GM08714 (cell line): ENCODE measurements at regions not wholly inside any gene's neighbourhood (a gene's known extent, or its start where the extent isn't known, plus 50 kb on each side); places are given as distances from the start of the nearest gene placed in this dataset.

ENCODE experiments used
- H3K4me3 ChIP-seq: fragments of 200-500 bp; sonication (Bioruptor generic); 2 replicates; pipeline ENCODE4 v1.5.1; 2014; ENCODE audit warnings: mild to moderate bottlenecking, low read length, inconsistent platforms
- ZNF274 ChIP-seq: IDR thresholded peaks from 2 replicates; pipeline ENCODE4 v1.6.1; 2012; ENCODE audit warnings: mild to moderate bottlenecking, low read depth, low read length

DNA sequence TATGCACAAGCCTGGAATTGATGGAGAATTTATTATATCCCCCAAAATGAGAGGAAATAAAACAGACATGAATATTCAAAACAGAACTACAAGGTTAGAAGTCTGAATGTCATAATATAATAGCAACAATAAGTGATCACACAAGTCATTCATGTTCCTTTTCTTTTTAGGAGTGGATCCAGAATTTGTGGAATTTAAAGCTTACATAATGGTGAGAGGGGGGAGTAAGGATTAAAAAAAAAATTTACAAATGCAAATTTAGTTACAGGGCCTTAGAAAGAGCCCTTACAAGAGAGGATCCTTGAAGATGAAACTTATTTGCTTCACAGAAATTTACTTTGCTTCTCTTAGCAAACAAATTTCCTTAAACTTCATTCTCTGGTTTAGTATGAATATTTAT lies 716.1 kb upstream of the CXADR start:
- no peak for TF ChIP-seq ZNF274
- H3K4me3 ChIP-seq: no peak overlapping the region

DNA sequence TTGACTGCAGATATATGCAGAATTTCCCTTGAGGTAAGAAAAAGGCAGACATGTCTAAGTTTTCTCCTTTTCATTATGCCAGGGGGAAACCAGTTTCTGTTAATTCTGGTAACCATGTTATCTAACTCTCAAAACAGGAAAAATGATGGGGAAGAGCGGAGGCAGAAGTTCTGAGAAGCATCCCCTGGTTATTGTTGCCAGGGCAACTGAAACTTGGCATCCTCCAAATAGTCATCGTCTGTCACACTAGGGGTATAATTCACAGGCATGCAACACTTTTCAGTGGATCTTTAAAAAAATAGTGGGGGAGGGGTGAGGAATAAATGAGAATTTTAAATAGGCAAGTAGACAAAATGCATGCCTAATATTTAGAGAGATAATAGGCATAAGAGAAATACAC lies 715.3 kb upstream of the CXADR start:
- no peak for TF ChIP-seq ZNF274
- H3K4me3 ChIP-seq: no peak overlapping the region

DNA sequence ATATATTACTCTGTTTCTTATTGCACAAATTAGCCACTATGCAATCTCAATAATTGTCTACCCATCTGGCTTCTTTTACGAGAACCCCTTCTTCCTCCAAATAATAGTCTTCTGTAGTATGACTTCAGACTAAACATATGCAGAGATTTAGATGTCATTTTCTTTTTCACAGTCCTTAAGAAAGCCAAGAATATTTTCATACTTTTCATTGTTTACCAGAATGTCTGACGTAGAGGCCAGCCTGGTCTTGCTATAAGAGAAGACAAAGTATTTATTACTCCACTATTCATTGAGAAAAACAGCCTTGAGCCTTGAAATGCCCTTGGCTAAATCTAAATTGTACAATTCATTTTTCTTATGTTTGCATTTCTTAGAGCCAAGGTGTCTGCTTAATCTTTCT lies 714.9 kb upstream of the CXADR start:
- H3K4me3 ChIP-seq: no peak overlapping the region
- TF ChIP-seq ZNF274: no peak

DNA sequence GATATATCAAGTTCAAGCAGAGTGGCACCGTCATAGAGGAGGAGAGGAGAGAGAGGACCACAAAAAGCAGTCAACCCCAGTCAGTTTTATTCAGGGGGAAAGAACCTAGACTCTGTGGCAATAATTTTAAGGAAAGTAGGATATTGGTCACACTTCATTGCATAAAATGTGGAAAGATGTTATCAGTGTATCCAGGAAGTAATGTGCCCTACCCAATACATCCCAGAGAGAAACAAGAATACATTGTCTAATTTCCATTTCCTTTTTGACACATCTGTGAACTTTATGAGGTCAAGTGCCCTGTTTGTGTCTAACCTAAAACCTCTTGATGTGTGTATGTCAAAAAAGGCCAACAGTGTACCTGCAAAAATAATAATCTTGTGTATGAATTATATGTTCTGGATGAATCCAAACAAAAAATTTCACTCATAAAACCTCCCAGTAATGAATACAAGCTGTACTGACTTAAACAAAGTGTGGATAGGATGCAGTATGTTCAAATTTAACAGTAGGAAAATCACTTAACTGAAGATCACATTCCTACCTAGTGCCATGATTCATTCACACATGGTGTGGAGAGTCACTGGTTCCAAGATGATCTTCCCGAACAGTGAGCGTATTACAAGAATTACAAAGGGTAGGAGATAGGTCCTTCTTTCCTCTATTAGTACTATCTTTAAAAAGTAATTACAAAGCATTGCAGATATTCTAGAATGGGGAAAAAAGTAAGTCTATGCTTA lies 712.1 kb upstream of the CXADR start:
- no peak overlapping the region for H3K4me3 ChIP-seq
- TF ChIP-seq ZNF274: no peak

DNA sequence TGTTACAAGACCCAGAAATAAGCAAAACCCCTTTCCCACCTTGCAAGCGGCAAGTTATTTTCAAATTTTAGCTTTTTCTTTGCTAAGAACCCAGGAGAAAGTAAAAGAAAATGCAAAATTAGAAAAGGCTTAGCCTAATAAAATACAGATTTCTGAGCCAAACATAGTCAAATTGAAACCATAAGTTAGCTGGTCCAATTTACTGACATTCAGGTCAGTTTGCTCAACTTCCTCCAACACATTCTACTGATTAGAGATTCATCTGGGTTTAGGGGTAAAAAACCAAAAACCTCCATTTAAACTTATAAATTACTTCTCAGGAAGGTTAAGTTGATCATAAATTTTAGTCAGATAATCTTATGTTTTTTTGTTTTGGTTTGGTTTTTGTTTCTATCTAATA lies 701.8 kb upstream of the CXADR start:
- no peak overlapping the region for H3K4me3 ChIP-seq
- no peak for TF ChIP-seq ZNF274

DNA sequence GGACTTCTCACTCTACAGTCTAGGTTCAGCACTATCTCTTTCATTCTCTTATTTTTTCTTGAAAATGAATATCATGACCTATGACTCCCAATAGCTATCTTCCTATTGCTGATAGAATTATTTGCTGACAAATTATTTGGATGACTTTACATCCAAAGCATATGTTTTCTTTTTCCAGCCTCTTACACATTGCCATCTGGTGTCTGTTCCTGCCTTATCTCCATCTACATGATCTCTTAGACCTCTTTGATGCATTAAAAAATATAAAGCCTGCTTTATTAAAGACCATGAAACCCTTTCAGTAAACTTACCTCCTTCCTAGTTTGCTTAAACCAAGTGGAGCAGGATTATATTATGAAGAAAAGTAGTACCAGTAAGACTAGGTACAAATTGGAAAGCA lies 700.9 kb upstream of the CXADR start:
- H3K4me3 ChIP-seq: no peak overlapping the region
- no peak for TF ChIP-seq ZNF274

DNA sequence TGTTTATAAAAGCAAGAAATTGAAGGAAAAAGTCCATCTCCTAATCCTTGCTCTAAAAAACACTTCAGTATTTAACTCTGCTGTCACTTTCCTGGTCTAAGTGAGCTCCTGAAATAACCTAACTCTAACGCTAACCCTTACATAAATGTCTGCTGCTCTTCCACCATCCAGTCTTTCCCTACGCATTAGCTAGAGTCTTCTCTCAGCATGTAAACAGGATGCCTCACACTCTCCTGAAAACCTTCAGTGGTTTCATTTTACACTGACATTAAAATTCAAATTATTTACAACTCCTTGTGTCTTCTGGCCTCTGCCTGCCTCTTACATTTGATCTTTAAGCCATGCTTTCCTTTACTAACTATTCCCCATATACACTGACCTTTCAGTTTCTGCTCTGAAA lies 697.6 kb upstream of the CXADR start:
- H3K4me3 ChIP-seq: no peak overlapping the region

DNA sequence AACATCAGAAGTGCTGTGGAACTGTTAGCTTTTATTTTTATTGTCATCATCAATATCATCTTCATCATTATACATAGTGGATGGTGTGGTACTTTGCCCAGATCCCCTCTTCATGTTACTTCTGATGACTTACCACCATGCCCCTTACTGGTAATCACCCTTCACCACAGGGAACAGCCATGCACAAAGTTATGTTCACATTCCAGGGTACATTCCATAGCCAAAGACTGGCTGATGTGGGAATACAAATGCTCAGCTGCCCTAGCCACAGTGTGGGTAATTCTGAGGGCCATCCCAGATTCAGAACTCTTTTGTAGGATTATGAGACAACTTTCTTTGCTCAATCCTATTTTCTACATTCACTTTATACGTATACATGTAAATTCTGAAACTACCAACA lies 691.3 kb upstream of the CXADR start:
- TF ChIP-seq ZNF274: no peak
- no peak overlapping the region for H3K4me3 ChIP-seq

More for the DNA sequence above, 697.6 kb upstream of the CXADR start:
- no peak for TF ChIP-seq ZNF274

DNA sequence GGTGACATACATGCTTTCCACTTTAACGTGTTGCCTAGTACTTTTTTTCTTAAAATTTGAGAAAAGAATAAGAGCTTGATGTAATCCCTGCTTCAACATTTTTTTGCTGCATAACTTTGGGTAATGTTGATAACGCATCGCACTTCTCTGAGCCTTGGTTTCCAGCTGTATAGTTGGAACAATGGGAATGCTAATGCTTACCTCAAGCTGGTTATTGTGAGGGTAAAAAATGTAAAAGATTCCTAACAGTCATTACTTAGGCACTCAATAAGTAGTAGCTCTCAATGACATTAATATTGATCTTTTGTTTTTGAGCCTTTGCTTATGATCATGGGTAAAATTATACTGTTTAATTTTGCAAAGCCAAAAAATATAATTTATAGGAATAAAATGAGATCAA lies 683.3 kb upstream of the CXADR start:
- no peak for TF ChIP-seq ZNF274
- H3K4me3 ChIP-seq: no peak overlapping the region

DNA sequence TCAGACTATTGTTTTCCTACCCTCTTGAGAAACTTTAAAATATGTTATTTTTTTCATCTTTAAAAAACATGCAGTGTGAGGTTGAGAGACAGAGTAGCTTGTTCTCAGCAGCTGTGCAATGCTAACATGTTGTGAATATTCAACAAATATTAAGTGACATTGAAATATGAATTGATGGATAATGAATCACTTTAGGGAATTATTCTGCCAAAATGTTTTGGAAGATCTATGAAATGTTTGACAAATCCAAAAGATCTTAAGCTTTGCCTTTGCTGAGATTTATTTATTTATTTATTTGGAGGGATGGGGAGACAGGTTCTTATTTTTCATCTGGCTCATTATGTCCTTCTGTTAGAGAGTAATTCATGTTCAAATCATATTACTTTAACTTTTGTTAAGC lies 680.1 kb upstream of the CXADR start:
- no peak for TF ChIP-seq ZNF274
- no peak overlapping the region for H3K4me3 ChIP-seq

DNA sequence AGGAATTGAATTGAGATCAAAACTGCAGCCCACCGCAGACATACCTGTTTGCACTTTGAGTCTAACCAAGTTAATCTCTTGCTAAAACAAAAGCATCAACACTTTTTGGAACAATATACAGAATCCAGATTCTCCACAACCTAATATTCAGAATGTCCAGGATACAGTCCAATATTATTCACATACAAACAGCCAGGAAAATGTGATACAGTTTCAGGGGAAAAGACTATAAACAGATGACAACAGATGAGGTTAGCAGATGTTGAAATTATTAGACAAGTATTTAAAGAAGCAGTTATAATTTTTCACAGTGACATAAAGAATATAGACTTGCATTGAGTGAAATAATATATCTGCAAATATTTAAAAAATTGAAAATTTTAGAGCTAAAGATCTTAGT lies 678.1 kb upstream of the CXADR start:
- no peak for TF ChIP-seq ZNF274
- no peak overlapping the region for H3K4me3 ChIP-seq

DNA sequence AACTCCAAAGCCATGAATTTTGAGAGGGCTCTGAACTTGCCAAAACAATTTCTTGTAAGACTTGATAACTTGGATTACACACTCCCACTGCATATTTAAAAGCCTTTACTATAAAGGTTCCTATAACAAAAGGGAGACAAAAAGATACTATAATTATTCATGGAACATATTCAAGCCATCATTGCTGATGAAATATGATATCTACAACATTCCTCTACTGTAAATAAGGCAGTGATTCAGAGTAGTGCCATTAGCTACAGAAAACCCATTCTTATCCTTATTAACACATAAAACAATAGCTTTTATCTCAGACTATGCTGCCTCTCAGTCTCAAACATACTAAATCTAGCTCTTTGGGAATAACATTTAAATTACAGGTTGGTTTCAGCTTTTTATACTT lies 675.5 kb upstream of the CXADR start:
- TF ChIP-seq ZNF274: no peak
- no peak overlapping the region for H3K4me3 ChIP-seq

DNA sequence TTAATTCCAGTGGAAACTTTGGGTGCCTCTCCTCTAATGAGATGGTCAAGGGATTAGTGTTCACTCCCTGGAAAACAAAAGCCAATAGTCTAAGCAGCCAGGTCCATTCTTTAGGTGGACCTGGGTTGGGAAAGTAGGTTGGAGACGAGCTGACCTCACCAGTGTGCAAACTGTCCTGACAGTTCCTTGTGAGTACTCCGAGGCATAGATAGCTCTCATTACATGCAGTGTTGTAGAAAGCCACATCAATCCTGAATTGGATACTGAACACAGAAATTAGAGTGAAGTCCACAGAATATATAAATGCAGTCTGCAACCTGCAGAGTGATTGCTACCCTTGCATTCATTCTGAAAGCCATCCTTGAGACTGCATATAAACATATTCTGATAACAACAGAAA lies 675.1 kb upstream of the CXADR start:
- no peak for TF ChIP-seq ZNF274
- H3K4me3 ChIP-seq: no peak overlapping the region

DNA sequence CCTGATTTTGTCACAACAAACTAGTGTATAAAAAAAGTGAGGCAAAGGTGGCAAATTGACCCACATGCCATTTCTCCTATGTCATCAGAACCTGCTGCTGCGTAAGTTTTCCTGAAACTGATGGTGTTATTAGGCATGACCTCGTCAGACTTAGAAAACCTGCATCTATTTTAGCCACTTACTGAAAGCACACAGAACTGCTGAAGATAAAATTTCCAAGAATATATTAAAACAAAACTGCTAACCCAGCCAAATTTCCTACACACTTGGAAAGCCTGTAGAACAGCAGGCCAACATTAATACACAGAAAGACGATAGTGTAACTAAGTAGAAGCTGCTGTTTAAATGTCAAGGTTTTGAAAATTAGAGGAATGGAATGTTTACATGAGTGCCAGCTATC lies 674.5 kb upstream of the CXADR start:
- TF ChIP-seq ZNF274: no peak

DNA sequence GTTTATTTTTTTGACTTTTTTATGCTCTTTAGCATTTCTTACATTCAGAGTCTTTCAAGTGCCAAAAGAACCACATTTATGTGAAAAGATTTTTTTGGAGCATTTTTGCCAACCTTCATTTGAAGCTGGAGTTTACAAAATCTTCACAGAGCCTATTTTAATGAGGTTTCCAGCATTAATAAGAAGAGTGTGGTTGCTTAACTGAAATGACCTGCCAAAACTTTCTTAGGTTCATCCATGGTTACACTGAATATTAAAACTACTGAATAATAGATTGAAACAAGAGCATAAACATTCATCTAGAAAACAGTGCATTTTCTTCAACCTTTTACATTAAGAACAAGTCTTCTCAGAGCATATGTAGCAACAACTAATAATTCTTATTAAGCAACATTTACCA lies 672.3 kb upstream of the CXADR start:
- TF ChIP-seq ZNF274: no peak

More for the DNA sequence above, 674.5 kb upstream of the CXADR start:
- no peak overlapping the region for H3K4me3 ChIP-seq

More for the DNA sequence above, 672.3 kb upstream of the CXADR start:
- no peak overlapping the region for H3K4me3 ChIP-seq
